Fibroblast of lung (primary cell): ENCODE measurements at regions not wholly inside any gene's neighbourhood (a gene's known extent, or its start where the extent isn't known, plus 50 kb on each side); places are given as distances from the start of the nearest gene placed in this dataset.

Source experiments
- CTCF ChIP-seq, 2 donors: IDR thresholded peaks in 1 of 2; conservative IDR thresholded peaks in 1 of 2; 1 replicate in 1 of 2; 2 replicates in 1 of 2; pipeline ENCODE4 v1.5.1; 2011 to 2012; ENCODE audit warnings: low read length in 2 of 2, control low read depth in 1 of 2, inconsistent platforms in 1 of 2, low read depth in 1 of 2, mild to moderate bottlenecking in 1 of 2
- EZH2 ChIP-seq: IDR thresholded peaks from 2 replicates; pipeline ENCODE4 v1.5.1; 2012; ENCODE audit warnings: low read length, control low read depth, mild to moderate bottlenecking; ENCODE audit errors: missing control alignments

GRCh38 chr16:86121374-86122010, 222.5 kb downstream of the IRF8 start:
- TF ChIP-seq CTCF (conservative IDR thresholded peaks at IDR 0.05 in 1 of 2, IDR thresholded peaks at IDR 0.05 in 1 of 2; ENCODE audit: low read depth in 1 of 2, low read length in 2 of 2) (no peak), EZH2 (no peak)
